H9 (cell line): ENCODE measurements at regions not wholly inside any gene's neighbourhood (a gene's known extent, or its start where the extent isn't known, plus 50 kb on each side); places are given as distances from the start of the nearest gene placed in this dataset.

Experiments used
- DNase-seq: peaks from one replicate; pipeline ENCODE4 v3.0.0-alpha.2; 2017
- H2AFZ ChIP-seq: one replicate; pipeline ENCODE4 v1.6.1; 2013; ENCODE audit warnings: mild to moderate bottlenecking, low read length, control low read depth, moderate library complexity
- H2AK5ac ChIP-seq: 2 replicates; pipeline ENCODE4 v1.6.1; 2013; ENCODE audit warnings: low read length, control low read depth, mixed read lengths; ENCODE audit not compliant: insufficient read length
- H2BK120ac ChIP-seq: one replicate; pipeline ENCODE4 v1.6.1; 2013; ENCODE audit warnings: low read depth, mild to moderate bottlenecking, low read length, control low read depth, inconsistent platforms; ENCODE audit not compliant: poor library complexity, severe bottlenecking
- H2BK12ac ChIP-seq: 2 replicates; pipeline ENCODE4 v1.6.1; 2013; ENCODE audit warnings: low read length, control low read depth, mixed read lengths, low read depth; ENCODE audit not compliant: insufficient read length
- H2BK15ac ChIP-seq: 2 replicates; pipeline ENCODE4 v1.6.1; 2013; ENCODE audit warnings: low read depth, low read length, control low read depth
- H2BK20ac ChIP-seq: one replicate; pipeline ENCODE4 v1.6.1; 2013; ENCODE audit warnings: low read depth, mild to moderate bottlenecking, low read length, control low read depth, inconsistent platforms; ENCODE audit not compliant: poor library complexity, severe bottlenecking
- H2BK5ac ChIP-seq: 2 replicates; pipeline ENCODE4 v1.6.1; 2013; ENCODE audit warnings: low read length, control low read depth, mixed read lengths; ENCODE audit not compliant: insufficient read length
- H3K14ac ChIP-seq: 2 replicates; pipeline ENCODE4 v1.6.1; 2013; ENCODE audit warnings: low read length, control low read depth; ENCODE audit not compliant: insufficient read depth
- H3K18ac ChIP-seq: 2 replicates; pipeline ENCODE4 v1.6.1; 2013; ENCODE audit warnings: low read depth, mild to moderate bottlenecking, mixed read lengths, low read length, control low read depth; ENCODE audit not compliant: insufficient read length
- H3K23ac ChIP-seq: 2 replicates; pipeline ENCODE4 v1.6.1; 2013; ENCODE audit warnings: low read length, control low read depth, mixed read lengths, low read depth; ENCODE audit not compliant: insufficient read length
- H3K23me2 ChIP-seq: 2 replicates; pipeline ENCODE4 v1.6.1; 2013; ENCODE audit warnings: low read depth, mild to moderate bottlenecking, mixed read lengths, low read length, control low read depth; ENCODE audit not compliant: insufficient read length, poor library complexity, severe bottlenecking
- H3K27ac ChIP-seq: 2 replicates; pipeline ENCODE4 v1.5.1; 2013; ENCODE audit warnings: low read length, control low read depth, mixed read lengths, low read depth; ENCODE audit not compliant: insufficient read length
- H3K27me3 ChIP-seq: 2 replicates; pipeline ENCODE4 v1.6.1; 2013; ENCODE audit warnings: low read length, control low read depth, inconsistent platforms; ENCODE audit not compliant: insufficient read depth
- H3K4ac ChIP-seq: 2 replicates; pipeline ENCODE4 v1.6.1; 2013; ENCODE audit warnings: low read depth, mild to moderate bottlenecking, control low read depth, inconsistent platforms, low read length, moderate library complexity
- H3K4me1 ChIP-seq: 2 replicates; pipeline ENCODE4 v1.6.1; 2013; ENCODE audit warnings: low read length, control low read depth, inconsistent platforms; ENCODE audit not compliant: insufficient read depth
- H3K4me2 ChIP-seq: 2 replicates; pipeline ENCODE4 v1.6.1; 2013; ENCODE audit warnings: low read length, control low read depth, mixed read lengths; ENCODE audit not compliant: insufficient read length, insufficient read depth
- H3K56ac ChIP-seq: 2 replicates; pipeline ENCODE4 v1.6.1; 2013; ENCODE audit warnings: low read depth, mild to moderate bottlenecking, mixed read lengths, low read length, control low read depth; ENCODE audit not compliant: insufficient read length
- H3K79me1 ChIP-seq: 2 replicates; pipeline ENCODE4 v1.6.1; 2013; ENCODE audit warnings: low read depth, mild to moderate bottlenecking, moderate library complexity, low read length, control low read depth, inconsistent platforms; ENCODE audit not compliant: insufficient read depth, poor library complexity, severe bottlenecking
- H3K79me2 ChIP-seq: 2 replicates; pipeline ENCODE4 v1.6.1; 2013; ENCODE audit warnings: low read length, control low read depth, inconsistent platforms; ENCODE audit not compliant: insufficient read depth
- H3K9ac ChIP-seq: 2 replicates; pipeline ENCODE4 v1.6.1; 2013; ENCODE audit warnings: low read length, control low read depth, mixed read lengths; ENCODE audit not compliant: insufficient read length; ENCODE audit errors: extremely low read depth
- H3K9me3 ChIP-seq: one replicate; pipeline ENCODE4 v1.6.1; 2013; ENCODE audit warnings: low read depth, low read length, inconsistent platforms; ENCODE audit not compliant: control insufficient read depth
- H3T11ph ChIP-seq: one replicate; pipeline ENCODE4 v1.6.1; 2013; ENCODE audit warnings: mild to moderate bottlenecking, low read length, control low read depth, inconsistent platforms
- H4K20me1 ChIP-seq: one replicate; pipeline ENCODE4 v1.6.1; 2013; ENCODE audit not compliant: control insufficient read depth, insufficient read length, insufficient read depth
- H4K5ac ChIP-seq: 2 replicates; pipeline ENCODE4 v1.6.1; 2013; ENCODE audit warnings: low read depth, mild to moderate bottlenecking, mixed read lengths, low read length, control low read depth; ENCODE audit not compliant: insufficient read length
- H4K8ac ChIP-seq: replicated peaks from 2 replicates; pipeline ENCODE4 v1.6.1; 2013; ENCODE audit warnings: low read length, control low read depth, mixed read lengths, low read depth; ENCODE audit not compliant: insufficient read length
- H4K91ac ChIP-seq: 2 replicates; pipeline ENCODE4 v1.6.1; 2013; ENCODE audit warnings: low read depth, mild to moderate bottlenecking, moderate library complexity, mixed read lengths, low read length, control low read depth; ENCODE audit not compliant: insufficient read length
- H3K27ac Mint-ChIP-seq, 3 experiments: 2 replicates in 2 of 3; 3 replicates in 1 of 3; pipeline ENCODE4 v1.8.0; 2020 to 2021; ENCODE audit warnings: mixed read lengths in 3 of 3, mild to moderate bottlenecking in 1 of 3, moderate library complexity in 1 of 3
- H3K27me3 Mint-ChIP-seq: 2 replicates; pipeline ENCODE4 v1.8.0; 2021; ENCODE audit warnings: low read depth, mild to moderate bottlenecking, moderate library complexity, mixed read lengths
- H3K36me3 Mint-ChIP-seq, 3 experiments: 2 replicates in 2 of 3; 3 replicates in 1 of 3; pipeline ENCODE4 v1.8.0; 2020 to 2021; ENCODE audit warnings: low read depth in 3 of 3, mixed read lengths in 3 of 3; ENCODE audit not compliant: insufficient read depth in 1 of 3
- H3K4me1 Mint-ChIP-seq, 2 experiments: 2 replicates each; pipeline ENCODE4 v1.8.0; 2020; ENCODE audit warnings: mixed read lengths in 2 of 2
- H3K4me3 Mint-ChIP-seq, 2 experiments: 2 replicates in 1 of 2; 3 replicates in 1 of 2; pipeline ENCODE4 v1.8.0; 2020 to 2021; ENCODE audit warnings: mild to moderate bottlenecking in 2 of 2, mixed read lengths in 2 of 2, moderate library complexity in 1 of 2
- H3K9me3 Mint-ChIP-seq, 2 experiments: 2 replicates in 1 of 2; 3 replicates in 1 of 2; pipeline ENCODE4 v1.8.0; 2020; ENCODE audit warnings: mild to moderate bottlenecking in 2 of 2, mixed read lengths in 2 of 2, moderate library complexity in 1 of 2
- CTCF ChIP-seq: fragments of 200-600 bp; sonication (generic); conservative IDR thresholded peaks from 3 replicates; pipeline ENCODE4 v1.8.0; 2021; ENCODE audit warnings: antibody characterized with exemption, mild to moderate bottlenecking

DNA sequence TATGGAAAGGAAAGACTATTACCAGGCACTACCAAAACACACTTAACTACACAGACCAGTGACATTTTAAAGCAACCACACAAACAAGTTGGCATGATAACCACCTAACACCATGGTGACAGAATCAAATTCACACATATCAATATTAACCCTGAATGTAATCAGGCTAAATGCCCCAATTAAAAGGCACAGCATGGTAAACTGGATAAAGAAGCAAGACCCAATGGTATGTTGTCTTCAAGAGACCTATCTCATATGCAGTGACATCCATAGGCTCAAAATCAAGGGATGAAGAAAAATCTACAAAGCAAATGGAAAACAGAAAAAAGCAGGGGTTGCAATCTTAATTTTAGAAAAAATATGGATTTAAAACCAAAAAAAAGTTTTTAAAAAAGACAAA is 86.0 kb downstream of the SAMD9 start:
- no peaks in the 10 kb centered on the region for H3K79me1 ChIP-seq
- no peak overlapping the region for H3K56ac ChIP-seq
- no peak overlapping the region for H4K8ac ChIP-seq
- H3K36me3 Mint-ChIP-seq = peaks cover 0 to 5% (median 3%) of the 10 kb centered on the region in 3 experiments; a peak in 1 of 7 replicates
- H3K27me3 Mint-ChIP-seq = peaks cover 22% of the 10 kb centered on the region; the same call in 1 of the 2 replicates
- no peak overlapping the region for H3K14ac ChIP-seq
- no peak overlapping the region for H3T11ph ChIP-seq
- H3K9me3 Mint-ChIP-seq = peaks cover 4 to 19% of the 10 kb centered on the region in 2 experiments; a peak in 3 of 5 replicates
- no peak for DNase-seq
- no peaks in the 10 kb centered on the region for H3K79me2 ChIP-seq
- H4K5ac ChIP-seq = no peak overlapping the region
- no peak overlapping the region for H3K27ac ChIP-seq
- no peak overlapping the region for H2BK20ac ChIP-seq
- H2BK12ac ChIP-seq = no peak overlapping the region
- no peak for TF ChIP-seq CTCF
- no peak overlapping the region for H3K23ac ChIP-seq
- no peak overlapping the region for H3K4me3 Mint-ChIP-seq
- H3K23me2 ChIP-seq = no peaks in the 10 kb centered on the region
- no peak overlapping the region for H3K18ac ChIP-seq
- H3K4me1 Mint-ChIP-seq = no peaks in the 10 kb centered on the region
- no peak overlapping the region for H4K91ac ChIP-seq
- H3K27me3 ChIP-seq = no peaks in the 10 kb centered on the region
- no peak overlapping the region for H3K9ac ChIP-seq
- H2AK5ac ChIP-seq = no peak overlapping the region
- H3K4me1 ChIP-seq = no peaks in the 10 kb centered on the region
- H3K27ac Mint-ChIP-seq = no peak overlapping the region
- H2BK15ac ChIP-seq = no peak overlapping the region
- H3K4me2 ChIP-seq = no peak overlapping the region
- H4K20me1 ChIP-seq = no peaks in the 10 kb centered on the region
- no peak overlapping the region for H2AFZ ChIP-seq
- no peak overlapping the region for H3K4ac ChIP-seq
- no peaks in the 10 kb centered on the region for H3K9me3 ChIP-seq
- H2BK5ac ChIP-seq = no peak overlapping the region
- H2BK120ac ChIP-seq = no peak overlapping the region
